HG02759 (cell line): ENCODE measurements at regions not wholly inside any gene's neighbourhood (a gene's known extent, or its start where the extent isn't known, plus 50 kb on each side); places are given as distances from the start of the nearest gene placed in this dataset.
"Not testable (repeated sequence)": the region's sequence is repeated elsewhere in the genome, so short reads cannot be mapped to it uniquely, and the experiment has no call there.

ENCODE experiments used
- ATAC-seq: cut with Tn5 transposase; IDR thresholded peaks from one replicate; pipeline ENCODE4 v1.9.1; 2021; ENCODE audit warnings: mild to moderate bottlenecking, moderate library complexity; ENCODE audit not compliant: unreplicated experiment

DNA sequence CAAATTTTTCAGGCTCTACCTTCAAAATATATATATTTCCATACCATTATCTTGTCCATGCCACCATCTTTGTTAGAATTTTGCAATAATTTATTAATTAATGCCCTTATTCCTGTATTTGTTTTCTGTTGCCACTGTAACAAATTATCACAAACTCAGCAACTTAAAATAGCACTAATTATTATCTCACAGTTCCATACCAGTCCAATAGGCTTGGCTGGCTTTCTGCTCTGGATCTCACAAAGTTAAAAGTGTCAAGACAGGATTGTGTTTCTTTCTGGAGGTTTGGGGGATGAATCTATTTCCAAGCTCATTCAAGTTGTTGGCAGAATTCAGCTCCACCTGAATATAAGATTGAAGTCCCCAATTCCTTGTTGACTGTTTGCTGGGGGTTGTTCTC is 58.6 kb upstream of the SLC38A4 start:
- no peak for ATAC-seq

DNA sequence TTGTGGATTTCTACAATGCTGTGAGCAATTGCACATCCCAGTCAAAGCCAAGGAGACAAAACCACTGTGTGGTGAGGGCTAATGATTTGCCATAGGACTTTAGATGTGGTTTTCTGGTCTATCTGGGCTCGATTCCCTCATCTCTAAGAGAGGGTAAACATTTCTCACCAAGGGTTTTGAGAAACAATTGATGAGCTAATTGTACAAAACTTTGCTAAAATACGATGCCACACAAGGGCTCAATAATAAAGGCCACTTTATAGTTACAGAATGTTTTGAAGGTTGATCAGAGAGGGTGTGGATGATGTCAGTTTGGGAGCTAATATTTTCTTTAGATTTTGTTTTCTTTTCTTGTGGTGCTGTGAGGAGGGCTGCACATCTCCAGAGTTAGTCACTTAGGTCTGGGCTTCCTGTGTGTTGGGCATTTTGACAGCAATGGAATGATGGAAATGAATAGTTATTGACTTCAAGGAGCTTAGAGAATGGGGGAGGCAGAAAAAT is 60.8 kb upstream of the SLC38A4 start:
- ATAC-seq = no peak

DNA sequence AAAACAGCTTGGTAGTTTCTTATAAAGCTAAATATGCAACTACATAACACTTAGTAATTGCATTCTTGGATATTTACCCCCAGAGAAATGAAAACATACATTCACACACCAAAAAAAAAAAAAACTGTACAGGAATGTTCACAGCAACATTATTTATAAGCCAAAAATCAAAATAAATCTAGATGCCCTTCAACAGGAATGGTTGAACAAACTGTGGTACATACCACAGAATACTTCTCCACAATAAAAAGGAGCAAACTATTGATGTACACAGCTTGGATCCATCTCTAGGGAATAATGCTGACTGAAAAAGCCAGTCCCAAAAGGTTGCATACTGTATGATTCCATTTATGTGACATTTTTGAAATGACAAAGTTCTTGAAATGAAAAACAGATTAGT is 62.1 kb upstream of the SLC38A4 start:
- ATAC-seq = no peak

DNA sequence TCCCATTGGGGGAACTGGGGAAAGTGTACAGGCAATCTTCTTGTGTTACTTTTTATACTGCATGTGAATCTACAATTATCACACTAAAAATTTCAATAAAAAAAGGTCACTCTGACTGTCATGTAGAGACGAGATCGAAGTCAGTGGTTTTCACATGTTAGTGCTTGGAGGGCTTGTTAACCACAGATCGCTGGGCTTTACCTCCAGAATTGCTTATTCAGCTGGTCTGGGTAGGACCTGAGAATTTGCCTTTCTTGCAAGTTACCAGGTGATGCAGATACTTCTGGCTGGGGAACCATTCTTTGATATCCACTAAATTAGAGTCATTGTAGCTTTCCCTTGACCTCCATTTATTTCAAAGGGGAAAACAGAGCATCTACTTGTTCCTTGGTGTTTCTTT is 62.8 kb upstream of the SLC38A4 start:
- ATAC-seq = no peak

DNA sequence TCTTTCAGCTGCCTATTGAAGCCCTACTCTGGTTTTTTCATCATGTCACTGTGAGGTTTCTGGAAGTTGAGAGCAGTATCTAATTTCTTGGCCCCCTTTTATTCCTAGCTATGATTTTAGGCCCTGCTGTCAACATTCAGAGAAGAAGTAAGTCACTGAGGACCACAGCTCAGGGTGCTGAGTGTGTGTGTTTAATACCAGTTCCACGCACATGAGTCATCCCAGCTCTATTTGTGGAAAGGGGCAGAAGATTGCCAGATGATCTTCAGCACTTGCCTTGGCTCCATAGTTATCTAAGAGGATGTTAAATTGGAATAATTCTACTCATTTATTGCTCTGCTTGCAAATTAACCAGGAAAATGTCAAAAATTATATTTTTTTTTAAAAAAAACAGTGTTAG is 65.5 kb upstream of the SLC38A4 start:
- ATAC-seq = no peak

DNA sequence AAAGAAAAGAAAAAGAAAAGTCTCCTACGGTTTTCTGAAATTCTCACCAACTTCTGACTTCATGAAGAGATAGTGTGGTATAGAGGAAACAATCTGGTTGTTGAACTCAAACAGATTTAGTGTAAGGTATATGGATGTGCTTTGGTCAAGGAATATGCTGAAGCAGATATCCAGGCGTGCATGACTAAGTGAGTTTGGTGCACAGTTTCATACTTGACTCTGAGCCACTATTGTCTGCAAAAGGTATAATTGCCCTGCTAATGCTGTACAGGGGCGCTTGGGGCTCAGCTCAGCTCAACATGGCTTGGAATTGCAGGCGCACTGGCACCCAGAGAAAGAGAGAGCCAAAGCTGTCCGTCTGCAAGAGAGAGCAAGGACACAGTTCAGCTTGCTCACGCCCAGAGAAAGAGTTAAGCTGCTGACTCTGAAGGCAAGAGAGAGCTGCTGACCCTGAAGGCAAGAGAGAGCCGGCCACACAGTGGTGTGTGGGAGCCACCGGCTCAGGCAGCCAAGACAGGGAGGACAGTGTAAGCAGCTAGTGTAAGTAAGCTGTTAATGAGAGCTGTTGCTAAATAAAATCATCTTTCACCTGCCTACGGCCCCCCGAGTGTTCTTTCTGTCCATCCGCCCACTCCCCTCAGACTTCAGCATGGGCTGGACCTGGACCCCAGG is 66.4 kb upstream of the SLC38A4 start:
- ATAC-seq = no peak

DNA sequence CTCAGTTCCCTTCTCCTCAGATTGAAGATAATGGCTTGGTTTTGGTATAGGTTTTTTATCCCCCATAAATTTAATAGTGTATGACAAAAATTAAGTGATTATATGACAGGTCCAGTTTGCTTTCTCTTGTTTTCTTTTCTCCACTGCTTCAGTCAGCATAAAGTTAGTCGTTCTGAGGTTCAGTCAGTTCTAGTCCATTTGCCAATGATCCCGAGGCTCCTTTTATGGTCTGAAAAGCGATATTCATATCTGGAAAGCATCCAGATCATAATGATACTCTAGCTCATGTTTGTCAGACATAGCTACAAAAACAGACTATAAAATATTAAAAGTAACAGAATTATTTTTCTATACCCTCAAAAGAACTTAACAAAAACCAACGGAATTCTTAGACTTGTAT is 67.1 kb upstream of the SLC38A4 start:
- ATAC-seq = no peak

DNA sequence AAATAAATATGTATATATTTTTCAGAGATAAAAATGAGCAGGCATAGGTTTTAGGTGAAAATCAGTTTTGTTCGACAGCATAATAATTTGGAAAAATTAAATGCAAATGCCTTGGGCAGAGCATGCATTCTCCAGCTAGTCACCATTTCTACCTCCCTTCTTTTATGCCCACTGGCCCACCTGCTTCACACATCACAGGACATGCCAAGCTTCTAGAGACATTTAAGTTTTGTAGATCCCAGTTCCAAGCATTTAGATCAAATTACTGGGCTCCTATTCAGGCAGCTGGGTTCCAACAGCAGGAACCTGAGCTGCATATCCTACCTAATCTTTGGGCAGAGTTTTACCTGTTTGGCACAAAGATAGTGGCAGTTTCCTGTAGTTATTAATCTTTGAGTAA is 67.6 kb upstream of the SLC38A4 start:
- ATAC-seq = no peak

DNA sequence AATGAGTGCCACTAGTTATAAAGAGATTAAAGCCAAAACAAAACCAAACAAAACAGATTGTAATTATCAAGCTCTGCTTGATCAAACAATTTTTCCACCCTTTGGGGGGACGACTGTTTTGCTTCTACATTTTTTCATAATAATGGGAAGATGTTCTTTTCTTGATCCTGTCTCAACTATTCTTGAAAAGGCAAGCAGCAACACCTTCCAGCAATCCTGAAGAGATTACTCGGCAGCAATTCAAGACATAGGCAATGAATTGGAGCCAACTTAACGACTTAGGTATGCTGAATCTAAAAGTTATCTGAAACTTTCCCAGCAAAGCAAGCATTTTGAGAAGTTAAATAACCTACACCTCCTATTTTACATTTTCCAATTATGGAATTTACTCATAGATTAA is 69.9 kb upstream of the SLC38A4 start:
- ATAC-seq = no peak

DNA sequence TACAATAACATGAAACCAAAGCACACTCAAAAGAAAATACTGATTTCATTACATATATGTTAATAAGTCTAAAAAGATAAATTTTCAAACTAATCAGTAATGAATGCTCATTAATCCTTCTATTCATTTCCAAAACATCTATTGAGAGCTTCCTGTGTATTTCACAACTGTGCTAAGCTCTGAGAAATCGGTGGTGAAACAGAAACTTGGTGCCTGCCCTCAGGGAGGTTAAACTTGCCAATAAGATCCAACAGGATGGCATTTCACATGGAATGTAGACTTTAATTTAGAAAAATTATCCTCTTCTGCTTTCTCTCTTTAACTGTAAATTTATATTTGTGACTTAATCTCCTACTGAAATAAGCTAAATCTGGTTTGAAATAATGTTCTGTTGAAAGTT is 70.9 kb upstream of the SLC38A4 start:
- ATAC-seq = no peak

DNA sequence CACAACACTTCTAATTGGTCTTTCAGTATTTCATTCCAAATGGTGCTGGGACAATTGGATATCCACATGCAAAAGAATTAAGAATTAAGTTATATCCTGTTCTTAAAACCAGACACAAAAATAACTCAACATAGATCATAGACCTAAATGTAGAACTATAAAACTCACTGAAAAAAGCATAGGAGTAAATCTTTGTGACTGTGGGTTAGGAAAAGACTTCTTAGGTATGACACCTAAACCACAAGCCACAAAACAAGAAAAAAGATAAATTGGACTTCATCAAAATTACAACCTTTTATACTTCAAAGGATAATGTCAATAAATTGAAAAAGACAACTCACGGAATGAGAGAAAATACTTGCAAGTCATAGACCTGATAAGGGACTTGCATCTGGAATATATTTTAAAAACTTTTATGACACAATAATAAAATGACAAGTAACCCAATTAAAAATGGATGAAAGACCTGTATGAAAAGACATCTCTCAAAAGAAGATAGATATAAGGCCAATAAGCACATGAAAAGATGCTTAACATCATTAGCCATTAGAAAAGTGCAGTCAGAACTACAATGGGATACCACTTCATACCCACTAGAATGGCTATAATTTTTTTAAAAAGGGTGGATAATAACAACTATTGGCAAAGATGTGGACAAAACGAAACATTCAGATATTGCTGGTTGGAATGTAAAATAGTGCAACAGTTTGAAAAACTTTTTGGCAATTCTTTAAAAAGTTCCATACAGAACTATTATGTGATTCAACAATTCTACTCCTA is 72.5 kb upstream of the SLC38A4 start:
- ATAC-seq = no peak

DNA sequence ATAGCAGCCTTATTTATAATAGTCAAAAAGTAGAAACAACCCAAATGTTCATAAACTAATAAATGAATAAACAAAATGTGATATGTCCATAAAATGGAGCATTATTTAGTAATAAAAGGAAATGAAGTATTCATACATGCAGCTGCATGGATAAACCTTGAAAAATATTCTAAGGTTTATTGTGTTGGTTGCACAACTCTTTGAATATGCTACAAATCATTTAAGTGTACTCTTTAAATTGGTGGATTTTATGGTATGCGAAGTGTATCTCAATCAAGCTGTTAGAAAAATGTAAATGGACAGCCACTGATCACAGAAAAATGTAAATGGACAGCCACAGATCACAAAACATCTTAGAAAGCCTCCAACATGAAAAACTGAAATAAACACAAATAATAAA is 73.2 kb upstream of the SLC38A4 start:
- ATAC-seq = no peak

DNA sequence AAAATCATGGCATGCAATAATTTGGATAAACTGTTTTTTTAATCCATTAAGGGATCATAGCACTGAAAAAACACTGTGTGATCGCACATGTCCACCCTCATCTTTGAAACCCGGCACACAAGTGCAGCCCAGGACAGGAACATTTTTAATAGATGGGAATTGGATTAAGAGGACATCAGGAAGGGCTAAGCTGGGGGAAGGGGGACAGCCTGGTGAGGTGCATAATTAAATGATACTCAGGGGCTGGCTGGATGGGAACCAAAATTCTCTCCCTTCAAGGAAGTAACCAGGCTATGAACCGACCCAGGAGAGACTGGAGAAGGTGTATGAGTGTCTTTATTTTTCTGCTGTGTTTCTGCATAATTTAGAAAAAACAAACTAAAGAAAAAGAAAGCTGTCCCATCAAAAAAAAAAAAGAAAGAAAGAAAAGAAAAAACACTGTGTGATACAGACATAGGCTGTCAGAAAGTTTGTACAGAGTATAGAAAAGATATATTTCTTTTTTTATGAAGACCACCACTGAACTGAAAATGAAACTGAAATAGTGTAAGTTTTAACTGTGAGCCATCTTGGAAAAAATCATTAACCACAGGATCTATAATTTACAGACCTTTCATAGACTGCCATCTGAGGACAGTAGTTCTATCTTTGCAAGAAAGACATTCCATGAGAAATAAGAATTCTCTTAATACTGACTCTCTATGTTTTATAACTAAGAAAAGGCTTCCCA is 75.1 kb upstream of the SLC38A4 start:
- ATAC-seq = no peak

DNA sequence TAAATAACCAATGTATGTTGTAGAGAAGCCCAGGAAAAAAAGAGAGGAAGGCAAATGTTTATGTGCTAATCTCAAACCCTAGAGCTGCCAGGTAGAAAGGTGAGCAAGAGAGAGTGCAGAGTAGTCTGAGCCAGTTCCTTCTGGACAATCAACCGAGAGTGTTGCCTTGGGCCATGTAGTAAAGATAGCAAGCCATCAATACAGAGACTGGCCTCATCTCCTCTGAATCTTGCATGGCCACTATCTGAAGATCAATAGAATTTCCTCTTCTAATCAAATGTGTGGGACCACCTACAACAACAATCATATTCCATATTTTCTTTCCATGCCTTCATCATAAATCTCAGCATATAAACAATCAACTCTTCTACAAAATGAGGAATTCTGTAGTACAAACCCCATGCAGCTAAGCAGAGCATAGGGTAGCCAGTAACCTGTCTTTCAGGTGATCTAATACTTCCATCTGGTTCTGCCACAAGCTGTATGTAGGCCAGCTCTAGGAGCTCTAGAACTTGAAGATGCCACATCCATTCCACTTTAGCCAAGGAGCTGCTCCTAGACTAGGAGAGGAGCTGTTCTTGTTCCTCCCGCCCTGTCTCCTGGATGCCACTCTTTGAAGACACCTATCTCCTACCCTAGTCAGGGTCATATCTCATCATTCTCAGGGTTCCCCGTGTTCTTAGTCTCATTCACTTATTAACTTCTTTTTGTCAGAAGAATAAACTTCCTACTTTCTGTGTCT is 75.8 kb upstream of the SLC38A4 start:
- no peak for ATAC-seq

DNA sequence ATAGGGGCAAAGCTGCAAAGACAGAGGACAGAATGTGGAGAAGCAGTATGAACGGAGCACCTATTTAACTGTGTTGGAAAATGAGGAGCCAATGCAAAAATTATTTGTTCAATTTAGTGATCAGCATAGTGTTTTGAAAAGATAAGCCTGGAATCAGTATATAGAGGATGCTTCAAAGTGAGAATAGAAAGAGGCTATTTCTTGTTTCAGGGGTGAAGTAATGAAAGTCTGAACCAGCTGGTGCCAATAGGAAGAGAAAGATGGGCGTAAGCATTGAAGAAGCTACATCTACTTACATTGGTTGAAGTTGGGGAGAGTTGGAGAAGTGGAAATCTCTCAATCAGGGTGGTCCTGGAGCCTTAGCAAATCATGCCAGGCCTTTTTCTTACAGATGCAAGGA is 77.3 kb upstream of the SLC38A4 start:
- ATAC-seq = no peak

DNA sequence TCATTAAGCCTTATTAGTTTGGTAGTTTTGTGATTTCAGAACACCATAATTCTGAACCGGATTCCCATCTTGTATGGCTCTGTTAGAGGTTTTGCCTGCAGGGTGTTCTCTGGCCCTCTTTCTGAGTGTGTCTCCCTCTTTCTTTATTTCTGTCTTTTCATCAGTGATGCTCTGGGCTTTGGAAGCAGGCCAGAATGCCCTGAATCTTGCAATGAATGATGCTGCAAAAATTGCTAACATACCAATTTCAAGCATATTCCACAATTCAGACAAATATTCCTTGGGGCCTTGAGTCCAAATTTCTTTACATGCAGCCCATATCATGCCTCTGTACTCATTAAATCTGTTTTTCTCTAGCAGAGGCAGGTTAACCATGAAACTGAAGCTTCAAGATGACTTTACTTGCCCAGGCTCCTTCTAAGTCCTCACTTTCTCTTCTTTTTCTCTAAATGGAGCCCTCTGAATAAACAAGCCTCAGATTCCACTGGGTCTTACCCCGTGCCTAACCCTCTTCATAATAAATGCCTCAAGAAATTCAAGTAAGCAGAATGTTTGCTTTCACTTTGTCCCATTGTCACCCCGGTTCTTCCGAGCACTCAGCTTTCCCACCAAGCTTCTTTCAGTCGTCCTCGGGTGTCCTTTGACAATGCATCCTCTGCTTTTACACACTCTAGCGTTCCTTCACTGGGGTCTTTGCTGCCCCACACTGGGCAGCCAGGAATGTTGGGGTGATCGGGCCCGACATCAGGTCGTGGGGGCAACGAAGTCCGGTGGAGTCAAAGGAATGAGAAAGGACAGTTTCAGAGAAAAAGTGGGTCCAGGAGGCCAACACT is 78.8 kb upstream of the SLC38A4 start:
- no peak for ATAC-seq

DNA sequence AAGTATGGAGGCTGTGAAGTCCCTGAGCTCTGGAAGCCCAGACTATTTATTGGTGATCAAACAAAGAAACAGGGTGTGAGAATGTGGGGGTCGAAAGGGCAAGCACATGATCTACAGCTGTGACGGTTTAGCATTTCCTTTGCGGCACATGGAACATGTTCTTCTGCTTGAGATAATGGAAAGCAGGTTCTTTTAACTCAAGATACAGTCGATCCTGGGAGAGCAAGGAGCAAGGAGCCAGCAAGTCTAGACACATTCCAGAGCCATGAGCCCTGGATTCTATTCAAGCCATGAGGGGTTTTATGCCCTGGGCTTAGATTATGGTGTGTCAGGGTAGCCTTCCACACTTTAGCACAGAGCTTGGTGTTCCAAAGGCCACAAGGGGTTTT is 79.4 kb upstream of the SLC38A4 start:
- not testable (repeated sequence) for ATAC-seq

DNA sequence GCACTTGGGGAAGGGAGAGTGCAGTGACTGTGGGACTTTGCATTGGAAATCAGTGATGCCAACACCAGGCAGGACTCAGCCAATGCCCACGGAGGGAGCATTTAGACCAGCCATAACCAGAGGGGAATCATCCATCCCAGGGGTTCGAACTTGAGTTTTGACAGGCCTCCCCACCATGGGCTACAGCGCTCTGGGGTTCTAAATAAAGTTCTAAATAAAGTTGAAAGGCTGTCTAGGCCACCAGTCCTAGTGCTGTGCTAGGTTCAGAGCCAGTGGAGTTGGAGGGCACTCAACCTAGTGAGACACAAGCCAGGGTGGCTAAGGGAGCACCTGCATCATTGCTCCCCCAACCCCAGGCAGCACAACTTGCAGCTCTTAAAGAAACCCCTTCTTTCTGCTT is 82.0 kb upstream of the SLC38A4 start:
- ATAC-seq = no peak

DNA sequence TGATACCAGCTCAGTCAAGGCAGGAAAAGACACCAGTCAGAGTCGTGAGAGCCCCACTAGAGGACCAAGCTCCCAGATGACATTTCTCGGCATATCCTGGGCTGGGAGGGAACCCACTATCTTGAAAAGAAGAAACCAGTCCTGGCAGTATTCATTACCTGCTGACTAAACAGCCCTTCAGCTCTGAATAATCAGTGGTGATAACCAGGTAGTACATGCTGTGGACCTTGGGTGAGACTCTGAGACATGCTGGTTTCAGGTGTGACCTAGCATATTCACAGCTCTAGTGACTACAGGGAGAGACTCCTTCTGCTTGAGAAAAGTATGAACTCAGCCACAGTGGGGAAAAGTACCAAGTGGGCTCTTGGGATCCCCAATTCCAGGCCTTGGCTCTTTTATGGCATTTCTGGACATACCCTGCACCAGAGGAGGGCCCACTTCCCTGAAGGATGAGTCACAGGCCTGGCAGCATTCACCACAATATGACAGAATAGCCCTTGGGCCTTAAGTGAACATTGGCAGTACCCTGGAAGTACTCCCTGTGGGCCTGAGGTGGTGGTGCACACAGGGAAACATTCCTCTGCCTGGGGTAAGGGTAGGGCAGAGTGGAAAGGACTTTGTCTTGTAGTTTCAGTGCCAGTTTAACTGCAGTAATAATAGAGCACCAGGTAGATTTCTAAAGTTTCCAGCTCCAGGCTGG is 82.6 kb upstream of the SLC38A4 start:
- no peak for ATAC-seq
